ENCODE measurements at regions not wholly inside any gene's neighbourhood (a gene's known extent, or its start where the extent isn't known, plus 50 kb on each side); places are given as distances from the start of the nearest gene placed in this dataset.

GRCh38 chr15:69748131-69748530, 295.5 kb downstream of the RPLP1 start:
- H3K9me3 ChIP-seq: peaks cover 0 to under 1% (median 0%) of the 10 kb centered on the region in 4 donors
- no peak for DNase-seq (ENCODE audit: extremely low spot score)
- WGBS: 66% methylated on average over 2 of the region's 7 CpGs
- peaks cover 0 to 3% (median 0%) of the 10 kb centered on the region in 4 donors for H3K4me1 ChIP-seq
- no peak overlapping the region for H3K4me3 ChIP-seq
- TF ChIP-seq POLR2AphosphoS5 (IDR thresholded peaks at IDR 0.05): no peak
- no peak for TF ChIP-seq EP300 (IDR thresholded peaks at IDR 0.05)
- TF ChIP-seq POLR2A (IDR thresholded peaks at IDR 0.05; ENCODE audit: low read depth): no peak
- no peak for TF ChIP-seq CTCF (IDR thresholded peaks at IDR 0.05)
- H3K36me3 ChIP-seq: no peaks in the 10 kb centered on the region
- intact Hi-C loops (cut with DNase I): loop anchor here (10.0 kb wide), 1 partner anchor 57 kb away; no protein-coding TSS in a partner anchor
- H3K27ac ChIP-seq (replicated peaks in 1 of 4): no peak overlapping the region
- peaks cover 0 to 18% (median 0%) of the 10 kb centered on the region in 4 donors for H3K27me3 ChIP-seq

GRCh38 chr15:69748576-69749185, 296.1 kb downstream of the RPLP1 start:
- 51% methylated on average over 3 of the region's 3 CpGs for WGBS
- no peak overlapping the region for H3K4me3 ChIP-seq
- intact Hi-C loops (cut with DNase I): loop anchor here (10.0 kb wide), 1 partner anchor 56 kb away; no protein-coding TSS in a partner anchor
- H3K36me3 ChIP-seq: no peaks in the 10 kb centered on the region
- H3K27me3 ChIP-seq: peaks cover 0 to 18% (median 0%) of the 10 kb centered on the region in 4 donors
- H3K4me1 ChIP-seq: peaks cover 0 to 3% (median 0%) of the 10 kb centered on the region in 4 donors
- no peak for TF ChIP-seq EP300 (IDR thresholded peaks at IDR 0.05)
- TF ChIP-seq CTCF (IDR thresholded peaks at IDR 0.05): no peak
- TF ChIP-seq POLR2A (IDR thresholded peaks at IDR 0.05; ENCODE audit: low read depth): no peak
- no peak for TF ChIP-seq POLR2AphosphoS5 (IDR thresholded peaks at IDR 0.05)
- H3K9me3 ChIP-seq: peaks cover 0 to 6% (median 4%) of the 10 kb centered on the region in 4 donors
- no peak for DNase-seq (ENCODE audit: extremely low spot score)
- H3K27ac ChIP-seq (replicated peaks in 1 of 4): no peak overlapping the region

GRCh38 chr15:69749274-69749673, 296.7 kb downstream of the RPLP1 start:
- peaks cover 0 to 3% (median 0%) of the 10 kb centered on the region in 4 donors for H3K4me1 ChIP-seq
- peaks cover 0 to 13% (median 0%) of the 10 kb centered on the region in 4 donors for H3K27me3 ChIP-seq
- WGBS: 76% methylated on average over 4 of the region's 4 CpGs
- peaks cover 0 to 7% (median 7%) of the 10 kb centered on the region in 4 donors for H3K9me3 ChIP-seq
- TF ChIP-seq POLR2AphosphoS5 (IDR thresholded peaks at IDR 0.05) (no peak), EP300 (IDR thresholded peaks at IDR 0.05) (no peak), POLR2A (IDR thresholded peaks at IDR 0.05; ENCODE audit: low read depth) (no peak), CTCF (IDR thresholded peaks at IDR 0.05) (no peak)
- DNase-seq (ENCODE audit: extremely low spot score): no peak
- no peak overlapping the region for H3K27ac ChIP-seq (replicated peaks in 1 of 4)
- intact Hi-C loops (cut with DNase I): loop anchor here (10.0 kb wide), 1 partner anchor 56 kb away; no protein-coding TSS in a partner anchor
- no peak overlapping the region for H3K4me3 ChIP-seq
- H3K36me3 ChIP-seq: no peaks in the 10 kb centered on the region

GRCh38 chr15:69749797-69750196, 297.2 kb downstream of the RPLP1 start:
- Histone ChIP-seq H3K27me3 (peaks cover 0 to 7% (median 0%) of the 10 kb centered on the region in 4 donors), H3K27ac (replicated peaks in 1 of 4) (no peak overlapping the region), H3K4me1 (peaks cover 0 to 3% (median 0%) of the 10 kb centered on the region in 4 donors), H3K4me3 (no peak overlapping the region), H3K36me3 (no peaks in the 10 kb centered on the region), H3K9me3 (peaks cover 0 to 7% (median 7%) of the 10 kb centered on the region in 4 donors)
- intact Hi-C loops (cut with DNase I): loop anchor here (10.0 kb wide), 1 partner anchor 55 kb away; no protein-coding TSS in a partner anchor
- 87% methylated on average over 2 of the region's 2 CpGs for WGBS
- TF ChIP-seq EP300 (IDR thresholded peaks at IDR 0.05) (no peak), CTCF (IDR thresholded peaks at IDR 0.05) (peak in 1 of 3 experiments; percentile 11)
- no peak for DNase-seq (ENCODE audit: extremely low spot score)

Measured in esophagus muscularis mucosa (tissue), 4 donors.